ENCODE measurements at regions not wholly inside any gene's neighbourhood (a gene's known extent, or its start where the extent isn't known, plus 50 kb on each side); places are given as distances from the start of the nearest gene placed in this dataset.

DNA sequence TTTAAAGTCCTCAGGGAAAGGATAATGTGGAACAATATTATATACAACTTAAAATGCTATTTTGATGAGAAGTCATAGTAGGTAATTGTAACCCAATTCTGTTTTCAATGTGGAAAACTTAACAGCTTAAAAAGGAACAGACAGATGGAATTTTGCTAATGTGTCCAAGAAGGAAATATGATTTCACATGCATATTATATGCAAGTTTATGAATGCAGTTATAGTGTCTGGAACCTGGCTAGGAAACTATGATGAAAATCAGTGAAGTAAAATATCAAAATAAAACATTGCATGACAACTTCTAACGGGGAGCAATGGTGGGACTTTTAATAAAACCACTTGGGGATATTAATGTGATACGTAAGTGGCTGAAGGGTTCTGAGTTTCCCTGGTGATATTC lies 152.6 kb upstream of the HAND2 start:
- Histone ChIP-seq H3K4me1 (ENCODE audit: control insufficient read depth in 1 of 2, insufficient read depth in 2 of 2, low read length in 2 of 2) (no peaks in the 10 kb centered on the region), H3K4me2 (ENCODE audit: low read length) (no peak overlapping the region), H3K4me3 (replicated peaks in 1 of 2; ENCODE audit: low read depth in 1 of 2, low read length in 2 of 2) (no peak overlapping the region), H3K27me3 (ENCODE audit: insufficient read depth, low read length) (peaks cover 27% of the 10 kb centered on the region), H3K9me3 (ENCODE audit: control insufficient read depth in 1 of 2, insufficient read depth in 1 of 2, low read depth in 1 of 2, low read length in 2 of 2) (no peaks in the 10 kb centered on the region), H3K36me3 (ENCODE audit: control insufficient read depth in 1 of 2, insufficient read depth in 2 of 2, low read length in 2 of 2) (no peaks in the 10 kb centered on the region), H4K20me1 (ENCODE audit: insufficient read depth) (no peaks in the 10 kb centered on the region), H2AFZ (ENCODE audit: low read depth, low read length, poor library complexity, severe bottlenecking) (no peak overlapping the region), H3K79me2 (ENCODE audit: insufficient read depth, low read length) (no peaks in the 10 kb centered on the region), H3K9ac (ENCODE audit: low read length) (no peak overlapping the region), H3K27ac (ENCODE audit: low read depth, low read length) (no peak overlapping the region), H3K9me2 (ENCODE audit: insufficient read depth) (no peaks in the 10 kb centered on the region)
- ChIA-PET POLR2A (no interaction called here), CTCF (interaction anchor here (1.4 kb wide), 1 partner anchor 70 kb away, joined by 3 read pairs; no protein-coding TSS in a partner anchor), RAD21 (ENCODE audit: low non-redundant PET in 1 of 2, low total read pairs in 2 of 2, uncharacterized antibody in 2 of 2, unreplicated experiment in 2 of 2) (no interaction called here)
- ATAC-seq (no peak), DNase-seq (ENCODE audit: low read depth, low spot score) (no peak)
- no peak for TF ChIP-seq ZNF274 (IDR thresholded peaks at IDR 0.05; ENCODE audit: low read depth, low read length)
- TF ChIP-seq, protein P1, sequence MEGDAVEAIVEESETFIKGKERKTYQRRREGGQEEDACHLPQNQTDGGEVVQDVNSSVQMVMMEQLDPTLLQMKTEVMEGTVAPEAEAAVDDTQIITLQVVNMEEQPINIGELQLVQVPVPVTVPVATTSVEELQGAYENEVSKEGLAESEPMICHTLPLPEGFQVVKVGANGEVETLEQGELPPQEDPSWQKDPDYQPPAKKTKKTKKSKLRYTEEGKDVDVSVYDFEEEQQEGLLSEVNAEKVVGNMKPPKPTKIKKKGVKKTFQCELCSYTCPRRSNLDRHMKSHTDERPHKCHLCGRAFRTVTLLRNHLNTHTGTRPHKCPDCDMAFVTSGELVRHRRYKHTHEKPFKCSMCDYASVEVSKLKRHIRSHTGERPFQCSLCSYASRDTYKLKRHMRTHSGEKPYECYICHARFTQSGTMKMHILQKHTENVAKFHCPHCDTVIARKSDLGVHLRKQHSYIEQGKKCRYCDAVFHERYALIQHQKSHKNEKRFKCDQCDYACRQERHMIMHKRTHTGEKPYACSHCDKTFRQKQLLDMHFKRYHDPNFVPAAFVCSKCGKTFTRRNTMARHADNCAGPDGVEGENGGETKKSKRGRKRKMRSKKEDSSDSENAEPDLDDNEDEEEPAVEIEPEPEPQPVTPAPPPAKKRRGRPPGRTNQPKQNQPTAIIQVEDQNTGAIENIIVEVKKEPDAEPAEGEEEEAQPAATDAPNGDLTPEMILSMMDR (IDR thresholded peaks at IDR 0.05 in 2 of 3, conservative IDR thresholded peaks at IDR 0.05 in 1 of 3; ENCODE audit: borderline replicate concordance in 1 of 3, insufficient read depth in 1 of 3, low read depth in 2 of 3, low read length in 2 of 3): no peak
- no peak for TF ChIP-seq JUND (IDR thresholded peaks at IDR 0.05)
- TF ChIP-seq FOSL1 (IDR thresholded peaks at IDR 0.05; ENCODE audit: low read depth): no peak
- TF ChIP-seq EZH2phosphoT487 (IDR thresholded peaks at IDR 0.05; ENCODE audit: borderline replicate concordance): no peak
- TF ChIP-seq POLR2A (IDR thresholded peaks at IDR 0.05; ENCODE audit: borderline replicate concordance, extremely low read depth, insufficient read depth, insufficient read length): no peak
- TF ChIP-seq POLR2AphosphoS5 (IDR thresholded peaks at IDR 0.05; ENCODE audit: low read depth, low read length): no peak
- no peak for TF ChIP-seq SIN3A (IDR thresholded peaks at IDR 0.05; ENCODE audit: low read depth)
- TF ChIP-seq, protein P2, sequence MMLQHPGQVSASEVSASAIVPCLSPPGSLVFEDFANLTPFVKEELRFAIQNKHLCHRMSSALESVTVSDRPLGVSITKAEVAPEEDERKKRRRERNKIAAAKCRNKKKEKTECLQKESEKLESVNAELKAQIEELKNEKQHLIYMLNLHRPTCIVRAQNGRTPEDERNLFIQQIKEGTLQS (IDR thresholded peaks at IDR 0.05): no peak
- intact Hi-C loops (cut with micrococcal nuclease): no loop called here
- BruUV-seq (replicated peaks): no TSS peak

DNA sequence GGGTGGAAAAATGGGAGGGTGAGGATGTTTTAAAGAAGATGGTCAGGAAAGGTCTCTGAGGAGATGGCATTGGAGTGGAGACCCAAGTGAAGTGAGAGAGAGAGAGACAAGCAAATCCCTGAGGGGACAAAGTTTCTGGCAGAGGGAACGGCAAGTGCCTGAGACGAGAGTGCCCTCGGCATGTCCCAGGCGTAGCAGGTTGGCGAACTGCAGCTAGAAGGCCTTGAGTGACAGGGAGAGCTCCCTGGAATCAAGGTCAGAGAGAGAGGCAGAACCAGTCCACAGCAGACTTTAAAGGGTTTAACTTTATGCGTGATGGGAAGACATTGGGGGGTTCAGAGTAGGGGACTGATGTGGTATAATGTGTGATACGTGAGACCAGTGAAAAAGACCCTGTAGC lies 150.2 kb upstream of the HAND2 start:
- Histone ChIP-seq H3K9me3 (ENCODE audit: control insufficient read depth in 1 of 2, insufficient read depth in 1 of 2, low read depth in 1 of 2, low read length in 2 of 2) (no peaks in the 10 kb centered on the region), H3K4me1 (ENCODE audit: control insufficient read depth in 1 of 2, insufficient read depth in 2 of 2, low read length in 2 of 2) (no peaks in the 10 kb centered on the region), H3K4me2 (ENCODE audit: low read length) (no peak overlapping the region), H3K4me3 (replicated peaks in 1 of 2; ENCODE audit: low read depth in 1 of 2, low read length in 2 of 2) (no peak overlapping the region), H3K36me3 (ENCODE audit: control insufficient read depth in 1 of 2, insufficient read depth in 2 of 2, low read length in 2 of 2) (no peaks in the 10 kb centered on the region), H3K27me3 (ENCODE audit: insufficient read depth, low read length) (peaks cover 20% of the 10 kb centered on the region), H3K9ac (ENCODE audit: low read length) (no peak overlapping the region), H3K27ac (ENCODE audit: low read depth, low read length) (no peak overlapping the region), H4K20me1 (ENCODE audit: insufficient read depth) (no peaks in the 10 kb centered on the region), H2AFZ (ENCODE audit: low read depth, low read length, poor library complexity, severe bottlenecking) (no peak overlapping the region), H3K79me2 (ENCODE audit: insufficient read depth, low read length) (no peaks in the 10 kb centered on the region), H3K9me2 (ENCODE audit: insufficient read depth) (no peaks in the 10 kb centered on the region)
- DNase-seq (ENCODE audit: low read depth, low spot score) (no peak), ATAC-seq (no peak)
- TF ChIP-seq, protein P1 (IDR thresholded peaks at IDR 0.05 in 2 of 3, conservative IDR thresholded peaks at IDR 0.05 in 1 of 3; ENCODE audit: borderline replicate concordance in 1 of 3, insufficient read depth in 1 of 3, low read depth in 2 of 3, low read length in 2 of 3): no peak
- intact Hi-C loops (cut with micrococcal nuclease): no loop called here
- RAD21 ChIA-PET (ENCODE audit: low non-redundant PET in 1 of 2, low total read pairs in 2 of 2, uncharacterized antibody in 2 of 2, unreplicated experiment in 2 of 2): no interaction called here
- CTCF ChIA-PET: no interaction called here
- BruUV-seq (replicated peaks): no TSS peak
- POLR2A ChIA-PET: no interaction called here
